GM13976 (cell line): ENCODE measurements at regions not wholly inside any gene's neighbourhood (a gene's known extent, or its start where the extent isn't known, plus 50 kb on each side); places are given as distances from the start of the nearest gene placed in this dataset.
"Not testable (repeated sequence)": the region's sequence is repeated elsewhere in the genome, so short reads cannot be mapped to it uniquely, and the experiment has no call there.

Experiments
- DNase-seq: peaks from one replicate; pipeline ENCODE4 v3.0.0; 2012; ENCODE audit warnings: low spot score
- in situ Hi-C: fragments of 300-500 bp; cut with MboI; formaldehyde crosslinking; loops from one replicate; pipeline ENCODE4 v1.12.0; 2022; ENCODE audit warnings: low sequenced_read_pairs, mixed read lengths, inconsistent platforms; ENCODE audit not compliant: unreplicated experiment
- TF ChIP-seq, protein P1 (sequence below): IDR thresholded peaks from 2 replicates; pipeline ENCODE4 v1.5.1; 2012; ENCODE audit warnings: borderline replicate concordance, mild to moderate bottlenecking; ENCODE audit not compliant: insufficient read depth; ENCODE audit errors: extremely low read depth, missing control alignments, control extremely low read depth

DNA sequence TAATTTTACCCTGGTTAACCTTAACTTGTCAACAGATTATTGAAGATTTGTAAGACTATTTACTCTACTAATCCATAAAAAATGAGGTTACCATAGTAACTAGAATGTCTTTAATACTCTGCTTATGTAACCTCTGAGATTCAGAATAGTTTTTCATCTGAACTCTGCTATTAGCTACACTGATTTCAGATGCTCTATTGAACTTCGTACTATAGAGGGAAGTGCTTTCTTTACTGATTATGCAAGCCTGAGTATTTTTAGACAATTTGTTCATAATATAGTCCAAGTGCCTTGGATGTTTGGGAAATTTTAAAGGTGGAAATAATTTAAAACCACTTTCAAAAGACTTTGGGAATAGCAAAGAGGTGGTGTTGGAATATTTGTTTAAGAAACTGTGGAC is 107.9 kb upstream of the GBE1 start:
- in situ Hi-C loops = no loop called here
- no peak for DNase-seq
- TF ChIP-seq, protein P1, sequence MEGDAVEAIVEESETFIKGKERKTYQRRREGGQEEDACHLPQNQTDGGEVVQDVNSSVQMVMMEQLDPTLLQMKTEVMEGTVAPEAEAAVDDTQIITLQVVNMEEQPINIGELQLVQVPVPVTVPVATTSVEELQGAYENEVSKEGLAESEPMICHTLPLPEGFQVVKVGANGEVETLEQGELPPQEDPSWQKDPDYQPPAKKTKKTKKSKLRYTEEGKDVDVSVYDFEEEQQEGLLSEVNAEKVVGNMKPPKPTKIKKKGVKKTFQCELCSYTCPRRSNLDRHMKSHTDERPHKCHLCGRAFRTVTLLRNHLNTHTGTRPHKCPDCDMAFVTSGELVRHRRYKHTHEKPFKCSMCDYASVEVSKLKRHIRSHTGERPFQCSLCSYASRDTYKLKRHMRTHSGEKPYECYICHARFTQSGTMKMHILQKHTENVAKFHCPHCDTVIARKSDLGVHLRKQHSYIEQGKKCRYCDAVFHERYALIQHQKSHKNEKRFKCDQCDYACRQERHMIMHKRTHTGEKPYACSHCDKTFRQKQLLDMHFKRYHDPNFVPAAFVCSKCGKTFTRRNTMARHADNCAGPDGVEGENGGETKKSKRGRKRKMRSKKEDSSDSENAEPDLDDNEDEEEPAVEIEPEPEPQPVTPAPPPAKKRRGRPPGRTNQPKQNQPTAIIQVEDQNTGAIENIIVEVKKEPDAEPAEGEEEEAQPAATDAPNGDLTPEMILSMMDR = no peak

DNA sequence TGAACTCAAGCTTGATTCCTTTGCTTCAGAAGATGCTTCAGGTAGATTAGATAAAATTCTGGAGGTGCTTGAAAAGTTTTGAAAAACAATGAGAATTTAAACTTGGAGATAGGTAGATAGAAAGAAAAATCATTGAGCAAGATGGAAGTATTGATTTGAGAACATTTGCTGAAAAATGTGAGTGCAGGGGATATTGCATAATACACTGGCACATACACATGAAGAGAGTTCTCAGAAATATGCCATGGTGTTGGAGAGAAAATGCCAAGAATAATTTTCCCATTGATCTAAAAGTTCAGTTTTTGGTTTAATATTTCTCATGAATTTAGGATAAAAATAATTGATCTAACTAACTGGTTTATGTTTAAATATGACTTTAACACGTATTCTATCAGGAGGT is 107.2 kb upstream of the GBE1 start:
- in situ Hi-C loops = no loop called here
- no peak for DNase-seq
- TF ChIP-seq, protein P1 = no peak

DNA sequence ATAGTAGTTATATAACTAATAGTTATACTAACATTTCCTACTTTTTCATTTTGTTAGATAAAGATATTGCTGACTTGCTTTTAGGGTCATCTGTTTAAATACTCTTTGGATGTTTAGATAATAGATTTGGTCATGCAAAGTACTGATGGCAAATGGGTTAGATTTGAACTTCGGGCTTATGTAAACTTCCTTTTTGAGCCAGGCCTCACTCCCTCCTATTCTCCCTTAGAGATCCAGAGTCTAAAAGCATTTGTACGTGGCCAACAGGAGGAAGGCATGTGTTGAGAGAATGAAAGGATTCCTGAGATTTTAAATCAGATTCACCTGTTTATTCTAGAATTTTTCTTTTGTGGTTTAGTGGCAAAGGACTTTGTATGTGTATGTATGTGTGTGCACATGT is 106.4 kb upstream of the GBE1 start:
- TF ChIP-seq, protein P1 = no peak
- no peak for DNase-seq
- in situ Hi-C loops = no loop called here

DNA sequence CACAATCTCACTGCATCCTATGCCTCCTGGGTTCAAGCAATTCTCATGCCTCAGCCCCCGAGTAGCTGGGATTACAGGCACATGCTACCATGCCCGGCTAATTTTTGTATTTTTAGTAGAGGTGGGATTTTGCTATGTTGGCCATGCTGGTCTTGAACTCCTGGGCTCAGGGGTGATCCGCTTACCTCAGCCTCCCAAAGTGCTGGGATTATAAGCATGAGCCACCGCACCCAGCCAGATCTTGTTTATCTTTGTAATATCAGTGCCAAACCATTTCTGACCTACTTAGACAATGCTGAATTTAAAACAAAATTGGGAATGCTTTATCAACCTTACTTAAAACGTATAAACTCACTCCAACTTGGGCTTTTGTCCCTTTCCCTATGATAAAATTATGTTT is 103.7 kb upstream of the GBE1 start:
- in situ Hi-C loops, DNase-seq: not testable (repeated sequence)

DNA sequence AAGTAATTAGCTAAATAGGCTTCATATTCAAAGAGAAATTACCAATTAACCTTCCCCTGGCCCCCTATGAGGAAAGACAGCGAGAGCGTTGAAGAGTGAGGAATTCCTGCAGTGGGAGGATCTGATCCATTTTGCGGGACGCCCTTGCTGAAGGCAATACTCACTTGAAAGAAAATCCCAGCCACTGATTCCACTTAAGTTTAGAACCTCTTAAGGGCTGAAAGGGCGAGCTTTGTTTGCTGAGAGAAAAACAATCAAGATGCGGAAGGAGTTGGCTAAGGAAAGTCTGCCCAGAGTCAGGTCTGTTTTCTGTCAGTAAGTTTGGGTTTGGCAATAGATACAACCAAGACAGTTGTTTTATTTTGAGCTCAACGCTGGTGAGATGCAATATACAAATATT is 102.8 kb upstream of the GBE1 start:
- in situ Hi-C loops = no loop called here
- no peak for DNase-seq
- TF ChIP-seq, protein P1 = no peak

DNA sequence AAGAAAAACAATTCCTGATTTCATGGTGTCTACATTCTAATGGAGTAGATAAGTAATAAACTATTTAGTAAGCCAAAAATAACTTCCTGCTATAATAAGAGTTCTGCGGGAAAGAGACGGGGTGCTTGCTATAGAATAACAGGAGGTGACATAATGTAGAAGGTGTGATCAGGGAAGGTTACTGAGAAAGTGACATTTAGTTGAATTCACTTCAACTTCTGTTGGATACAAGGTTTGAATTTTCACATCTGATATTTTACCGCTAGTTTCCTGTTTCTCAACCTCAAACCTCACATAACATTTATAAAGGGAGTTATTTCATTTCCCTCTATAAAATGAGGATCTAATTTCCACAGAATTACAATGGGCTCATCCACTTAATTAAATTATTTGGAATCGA is 102.3 kb upstream of the GBE1 start:
- TF ChIP-seq, protein P1 = no peak
- in situ Hi-C loops = no loop called here
- no peak for DNase-seq

DNA sequence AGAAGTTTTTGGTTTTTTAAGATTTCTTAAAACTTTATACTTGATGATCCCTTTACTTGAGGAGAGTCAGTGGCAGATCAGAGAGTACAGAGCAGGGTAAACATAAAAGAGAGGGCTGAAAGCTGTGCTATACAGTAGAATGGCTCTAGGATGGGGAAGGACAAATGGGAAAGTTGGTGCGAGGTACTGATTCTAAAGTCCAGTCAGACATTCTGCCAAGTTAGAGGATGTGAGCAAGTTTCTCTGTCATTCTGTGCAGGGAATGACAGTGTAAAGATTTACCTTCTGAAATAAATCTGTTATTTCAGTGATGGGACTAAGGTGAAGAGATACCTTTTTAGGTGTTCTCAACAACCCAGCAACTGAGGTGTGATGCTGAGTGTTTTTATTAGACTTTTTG is 100.1 kb upstream of the GBE1 start:
- no peak for DNase-seq
- in situ Hi-C loops = no loop called here
- TF ChIP-seq, protein P1 = no peak
